CD4-positive, alpha-beta memory T cell (primary cell): ENCODE measurements at regions not wholly inside any gene's neighbourhood (a gene's known extent, or its start where the extent isn't known, plus 50 kb on each side); places are given as distances from the start of the nearest gene placed in this dataset.

ENCODE experiments used
- CTCF ChIA-PET: fragments of 350-600 bp; sonication (Branson Sonifier 250); formaldehyde crosslinking; loops from one replicate; lab custom pipeline; 2021; ENCODE audit warnings: inconsistent platforms; ENCODE audit not compliant: partially characterized antibody; lab: Charles Lee
- POLR2A ChIA-PET: fragments of 350-600 bp; sonication (Branson Sonifier 250); formaldehyde crosslinking; loops from one replicate; lab custom pipeline; 2021; ENCODE audit not compliant: partially characterized antibody; lab: Charles Lee
- DNase-seq, 5 donors: peaks; one replicate each; pipeline versions ENCODE4 v3.0.0 to v3.0.0-alpha.2; 2020 to 2022; ENCODE audit warnings: mixed read lengths in 1 of 5
- H3K27ac ChIP-seq: one replicate; pipeline ENCODE4 v1.7.0; 2013; ENCODE audit warnings: low read depth, low read length
- H3K27me3 ChIP-seq: 2 replicates; pipeline ENCODE4 v1.7.0; 2013; ENCODE audit warnings: mild to moderate bottlenecking, low read length, moderate library complexity; ENCODE audit not compliant: insufficient read depth
- H3K36me3 ChIP-seq: 2 replicates; pipeline ENCODE4 v1.7.0; 2013; ENCODE audit warnings: mild to moderate bottlenecking, low read length, moderate library complexity; ENCODE audit not compliant: insufficient read depth
- H3K4me1 ChIP-seq: 2 replicates; pipeline ENCODE4 v1.7.0; 2013; ENCODE audit warnings: mild to moderate bottlenecking, low read length, moderate library complexity; ENCODE audit not compliant: insufficient read depth
- H3K4me3 ChIP-seq, 2 donors: one replicate each; pipeline ENCODE4 v1.7.0; 2013; ENCODE audit warnings: low read length in 2 of 2, mild to moderate bottlenecking in 1 of 2
- H3K9me3 ChIP-seq, 2 donors: one replicate each; pipeline ENCODE4 v1.7.0; 2013; ENCODE audit warnings: low read length in 2 of 2, control low read depth in 1 of 2; ENCODE audit not compliant: control insufficient read depth in 1 of 2
- H3K27ac Mint-ChIP-seq, 7 donors: one replicate each; pipeline ENCODE4 v1.8.0; 2020 to 2021; ENCODE audit warnings: mixed read lengths in 7 of 7, mild to moderate bottlenecking in 6 of 7, inconsistent platforms in 3 of 7, moderate library complexity in 3 of 7
- H3K27me3 Mint-ChIP-seq, 2 donors: one replicate each; pipeline ENCODE4 v1.8.0; 2020 to 2021; ENCODE audit warnings: mixed read lengths in 2 of 2
- H3K36me3 Mint-ChIP-seq, 2 donors: one replicate each; pipeline ENCODE4 v1.8.0; 2020 to 2021; ENCODE audit warnings: mixed read lengths in 2 of 2, inconsistent platforms in 1 of 2, mild to moderate bottlenecking in 1 of 2
- H3K4me1 Mint-ChIP-seq, 4 donors: one replicate each; pipeline ENCODE4 v1.8.0; 2020 to 2021; ENCODE audit warnings: mixed read lengths in 4 of 4, mild to moderate bottlenecking in 1 of 4
- H3K4me3 Mint-ChIP-seq, 8 donors: one replicate each; pipeline ENCODE4 v1.8.0; 2020 to 2021; ENCODE audit warnings: mixed read lengths in 8 of 8, mild to moderate bottlenecking in 7 of 8, moderate library complexity in 6 of 8, inconsistent platforms in 3 of 8
- H3K9me3 Mint-ChIP-seq, 8 donors: one replicate each; pipeline ENCODE4 v1.8.0; 2020 to 2021; ENCODE audit warnings: mixed read lengths in 8 of 8, mild to moderate bottlenecking in 5 of 8, inconsistent platforms in 3 of 8, moderate library complexity in 1 of 8
- intact Hi-C: fragments of 100-400 bp; cut with micrococcal nuclease; formaldehyde crosslinking; loops from one replicate; pipeline ENCODE4 v1.15.1; 2023

- DNase-seq: no peak
- Mint-ChIP-seq H3K27me3 (peaks cover 2 to 5% of the 10 kb centered on the region in 2 donors), H3K9me3 (peaks cover 0 to 3% (median 0%) of the 10 kb centered on the region in 8 donors), H3K36me3 (no peaks in the 10 kb centered on the region), H3K4me3 (no peak overlapping the region), H3K27ac (no peak overlapping the region), H3K4me1 (no peaks in the 10 kb centered on the region)
- Histone ChIP-seq H3K4me3 (no peak overlapping the region), H3K27me3 (no peaks in the 10 kb centered on the region), H3K36me3 (no peaks in the 10 kb centered on the region), H3K9me3 (no peaks in the 10 kb centered on the region), H3K4me1 (no peaks in the 10 kb centered on the region), H3K27ac (no peak overlapping the region)
- ChIA-PET CTCF (no interaction called here), POLR2A (no interaction called here)
- intact Hi-C loops: no loop called here
Measured at GRCh38 chr6:148082044-148082443, 260.6 kb upstream of the SASH1 start.

DNA sequence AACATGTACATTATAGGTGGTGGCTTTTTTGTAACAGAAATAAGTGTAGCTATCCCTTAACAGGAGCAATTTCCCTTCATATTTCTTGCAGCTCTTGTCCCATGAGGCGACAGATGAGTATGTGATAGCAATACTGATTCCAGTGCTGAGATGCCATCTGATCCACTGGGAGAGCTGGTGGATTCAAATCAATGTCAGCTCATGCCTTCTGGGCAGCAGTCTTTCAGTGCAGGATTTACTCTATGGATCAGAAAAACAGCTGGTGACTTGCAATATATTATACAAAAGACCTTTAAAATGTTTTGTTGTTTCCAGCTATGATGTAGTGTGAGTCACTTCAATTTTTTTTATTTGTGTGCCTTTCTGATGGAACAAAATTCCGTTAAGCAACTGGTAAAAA, 259.9 kb upstream of the SASH1 start:
- no peak overlapping the region for H3K27ac Mint-ChIP-seq
- H3K4me3 Mint-ChIP-seq: no peak overlapping the region
- no peaks in the 10 kb centered on the region for H3K36me3 Mint-ChIP-seq
- Histone ChIP-seq H3K4me1 (no peaks in the 10 kb centered on the region), H3K9me3 (no peaks in the 10 kb centered on the region), H3K36me3 (no peaks in the 10 kb centered on the region), H3K27ac (no peak overlapping the region), H3K4me3 (no peak overlapping the region), H3K27me3 (no peaks in the 10 kb centered on the region)
- intact Hi-C loops: no loop called here
- peaks cover 0 to 4% of the 10 kb centered on the region in 2 donors for H3K27me3 Mint-ChIP-seq
- CTCF ChIA-PET: no interaction called here
- POLR2A ChIA-PET: no interaction called here
- no peak for DNase-seq
- H3K4me1 Mint-ChIP-seq: no peaks in the 10 kb centered on the region
- H3K9me3 Mint-ChIP-seq: peaks cover 0 to 3% (median 0%) of the 10 kb centered on the region in 8 donors

DNA sequence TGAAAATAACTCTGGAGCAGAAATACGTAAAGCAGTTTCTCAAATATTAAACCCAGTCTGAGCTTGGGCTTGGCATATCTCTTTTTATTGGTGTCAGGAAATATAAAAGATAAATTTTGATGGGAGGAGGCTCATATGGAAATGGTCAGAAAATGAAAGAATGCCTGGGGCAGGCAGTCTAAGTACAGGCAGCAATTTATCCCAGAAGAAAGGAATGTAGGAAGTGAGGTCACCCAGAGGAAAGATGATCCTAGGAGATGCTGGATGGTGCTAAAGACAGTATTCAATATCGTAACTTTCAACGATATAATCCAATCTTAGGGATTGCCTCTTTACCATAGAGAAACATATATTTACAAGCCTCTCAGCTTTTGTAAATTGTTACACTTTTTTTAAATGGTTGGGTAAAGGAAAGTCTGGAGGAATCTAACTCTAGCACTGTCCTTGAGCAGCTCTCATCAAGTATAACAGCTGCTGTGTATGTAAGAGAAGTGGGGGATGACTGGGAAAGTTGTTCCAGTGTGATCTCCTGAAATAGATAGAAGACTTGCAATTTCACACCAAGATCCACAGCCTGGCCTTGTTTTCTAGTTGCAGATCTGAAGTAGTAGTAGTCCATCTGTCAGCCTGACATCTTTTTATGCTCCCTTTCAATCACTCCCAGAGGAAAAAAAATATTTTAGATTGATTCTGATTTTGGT, 256.9 kb upstream of the SASH1 start:
- H3K27me3 Mint-ChIP-seq: peaks cover 0 to 3% of the 10 kb centered on the region in 2 donors
- H3K36me3 ChIP-seq: no peaks in the 10 kb centered on the region
- no peaks in the 10 kb centered on the region for H3K4me1 ChIP-seq
- no peak overlapping the region for H3K4me3 Mint-ChIP-seq
- H3K4me3 ChIP-seq: no peak overlapping the region
- H3K27me3 ChIP-seq: no peaks in the 10 kb centered on the region
- H3K9me3 ChIP-seq: no peaks in the 10 kb centered on the region
- H3K4me1 Mint-ChIP-seq: no peaks in the 10 kb centered on the region
- ChIA-PET CTCF (no interaction called here), POLR2A (no interaction called here)
- DNase-seq: no peak
- H3K9me3 Mint-ChIP-seq: peaks cover 0 to 14% (median 7%) of the 10 kb centered on the region in 8 donors
- H3K27ac ChIP-seq: no peak overlapping the region
- no peaks in the 10 kb centered on the region for H3K36me3 Mint-ChIP-seq
- H3K27ac Mint-ChIP-seq: no peak overlapping the region
- intact Hi-C loops: no loop called here

DNA sequence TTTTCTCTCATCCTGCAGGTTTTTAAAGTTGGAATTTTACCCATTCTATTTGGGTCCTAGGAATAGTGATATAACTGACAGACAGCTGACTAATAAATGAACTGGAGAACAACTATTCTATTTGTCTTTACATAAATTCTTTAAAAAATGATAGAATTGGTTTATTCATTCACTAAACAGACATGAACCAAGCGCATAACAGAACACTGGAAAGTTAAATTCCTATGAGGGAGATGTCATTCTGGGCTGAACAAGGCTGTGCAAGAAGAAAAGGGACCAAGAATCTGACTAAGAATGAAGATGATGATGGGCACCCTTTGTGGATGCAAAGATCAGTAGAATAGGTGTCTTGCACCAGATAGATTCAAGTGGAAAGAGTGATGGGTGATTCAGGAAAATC, 256.3 kb upstream of the SASH1 start:
- peaks cover 0 to 20% (median 12%) of the 10 kb centered on the region in 8 donors for H3K9me3 Mint-ChIP-seq
- peaks cover 0 to 3% of the 10 kb centered on the region in 2 donors for H3K27me3 Mint-ChIP-seq
- ChIA-PET POLR2A (no interaction called here), CTCF (no interaction called here)
- no peak overlapping the region for H3K4me3 Mint-ChIP-seq
- no peaks in the 10 kb centered on the region for H3K4me1 Mint-ChIP-seq
- intact Hi-C loops: no loop called here
- Histone ChIP-seq H3K27me3 (no peaks in the 10 kb centered on the region), H3K36me3 (no peaks in the 10 kb centered on the region), H3K27ac (no peak overlapping the region), H3K4me3 (no peak overlapping the region), H3K4me1 (no peaks in the 10 kb centered on the region), H3K9me3 (no peaks in the 10 kb centered on the region)
- H3K27ac Mint-ChIP-seq: no peak overlapping the region
- peaks cover 0 to 3% of the 10 kb centered on the region in 2 donors for H3K36me3 Mint-ChIP-seq
- DNase-seq: no peak

DNA sequence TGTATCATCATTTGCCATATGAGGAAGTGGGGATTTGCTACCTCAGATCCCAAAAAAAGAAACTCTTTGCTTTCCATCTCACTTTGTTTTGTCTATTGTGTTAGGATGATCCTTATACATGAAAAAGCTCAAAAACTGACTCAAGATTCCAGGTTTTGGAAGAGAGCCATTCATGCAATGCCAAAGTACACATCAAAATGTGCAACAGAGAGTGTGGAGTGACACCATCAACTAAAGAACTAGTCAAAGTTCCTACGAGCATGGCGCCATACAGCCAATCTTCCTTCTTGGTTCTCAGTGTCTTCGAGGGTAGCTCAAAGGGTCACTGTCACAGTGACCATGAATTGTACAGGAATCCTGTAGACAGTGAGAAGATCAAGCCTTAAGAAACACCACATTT, 255.8 kb upstream of the SASH1 start:
- intact Hi-C loops: no loop called here
- DNase-seq: no peak
- ChIA-PET CTCF (no interaction called here), POLR2A (no interaction called here)
- no peak overlapping the region for H3K4me3 Mint-ChIP-seq
- peaks cover 0 to 3% of the 10 kb centered on the region in 2 donors for H3K27me3 Mint-ChIP-seq
- Histone ChIP-seq H3K27ac (no peak overlapping the region), H3K4me1 (no peaks in the 10 kb centered on the region), H3K36me3 (no peaks in the 10 kb centered on the region), H3K27me3 (no peaks in the 10 kb centered on the region), H3K9me3 (no peaks in the 10 kb centered on the region), H3K4me3 (no peak overlapping the region)
- H3K9me3 Mint-ChIP-seq: peaks cover 0 to 21% (median 12%) of the 10 kb centered on the region in 8 donors
- H3K36me3 Mint-ChIP-seq: peaks cover 0 to 3% of the 10 kb centered on the region in 2 donors
- H3K27ac Mint-ChIP-seq: no peak overlapping the region
- H3K4me1 Mint-ChIP-seq: no peaks in the 10 kb centered on the region

GRCh38 chr6:148087659-148088058, 255.0 kb upstream of the SASH1 start:
- DNase-seq: no peak
- Mint-ChIP-seq H3K4me1 (no peaks in the 10 kb centered on the region), H3K4me3 (no peak overlapping the region), H3K9me3 (peaks cover 0 to 26% (median 13%) of the 10 kb centered on the region in 8 donors), H3K27ac (no peak overlapping the region), H3K36me3 (peaks cover 0 to 3% of the 10 kb centered on the region in 2 donors), H3K27me3 (peaks cover 0 to 3% of the 10 kb centered on the region in 2 donors)
- intact Hi-C loops: no loop called here
- no peak overlapping the region for H3K27ac ChIP-seq
- CTCF ChIA-PET: no interaction called here
- H3K27me3 ChIP-seq: no peaks in the 10 kb centered on the region
- H3K36me3 ChIP-seq: no peaks in the 10 kb centered on the region
- H3K4me3 ChIP-seq: no peak overlapping the region
- no peaks in the 10 kb centered on the region for H3K4me1 ChIP-seq
- no peaks in the 10 kb centered on the region for H3K9me3 ChIP-seq
- POLR2A ChIA-PET: no interaction called here

DNA sequence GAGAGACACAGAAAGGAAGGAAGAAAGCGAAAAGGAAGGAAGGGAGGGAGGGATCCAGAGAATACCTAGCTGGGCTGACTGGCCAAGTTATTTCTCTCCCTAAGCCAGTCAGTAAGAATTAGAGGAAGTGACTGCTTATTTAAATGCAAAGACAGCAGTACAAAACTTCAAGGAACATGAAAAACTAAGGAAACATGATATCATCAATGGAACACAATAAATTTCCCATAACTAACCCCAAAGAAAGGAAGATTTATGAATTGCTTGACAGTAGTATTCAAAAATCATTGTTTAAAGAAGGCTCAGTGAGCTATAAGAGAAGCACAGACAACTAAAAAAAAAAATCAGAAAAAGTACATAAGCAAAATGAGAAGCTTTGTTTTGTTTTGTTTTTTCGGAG, 252.3 kb upstream of the SASH1 start:
- H3K36me3 ChIP-seq: no peaks in the 10 kb centered on the region
- POLR2A ChIA-PET: no interaction called here
- no peaks in the 10 kb centered on the region for H3K4me1 ChIP-seq
- Mint-ChIP-seq H3K9me3 (peaks cover 0 to 26% (median 12%) of the 10 kb centered on the region in 8 donors), H3K4me1 (no peaks in the 10 kb centered on the region), H3K36me3 (peaks cover 0 to 3% of the 10 kb centered on the region in 2 donors), H3K4me3 (no peak overlapping the region), H3K27me3 (peaks cover 0 to 3% of the 10 kb centered on the region in 2 donors), H3K27ac (no peak overlapping the region)
- CTCF ChIA-PET: no interaction called here
- H3K9me3 ChIP-seq: no peaks in the 10 kb centered on the region
- DNase-seq: no peak
- H3K4me3 ChIP-seq: no peak overlapping the region
- intact Hi-C loops: no loop called here
- no peaks in the 10 kb centered on the region for H3K27me3 ChIP-seq
- H3K27ac ChIP-seq: no peak overlapping the region
